ENCODE measurements at regions not wholly inside any gene's neighbourhood (a gene's known extent, or its start where the extent isn't known, plus 50 kb on each side); places are given as distances from the start of the nearest gene placed in this dataset.

DNA sequence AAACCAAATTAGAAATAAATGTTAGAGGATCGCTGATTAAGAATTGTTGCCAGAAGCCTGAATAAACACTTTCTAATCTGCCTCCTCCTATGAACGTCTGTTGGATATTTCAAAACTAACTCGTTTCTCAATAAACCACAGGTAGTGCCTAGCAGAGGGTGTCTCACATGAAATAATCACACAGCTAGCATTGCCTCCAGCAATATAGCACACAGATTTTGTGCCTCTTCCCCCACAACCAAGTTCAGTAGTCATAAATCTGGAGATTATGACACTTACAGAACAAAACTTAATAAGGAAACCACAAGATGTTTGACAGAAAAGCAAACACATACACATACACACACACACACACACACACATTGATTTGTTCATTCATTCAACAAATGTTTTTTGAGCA is 173.2 kb upstream of the CDH10 start:
- intact Hi-C loops (cut with micrococcal nuclease) = no loop called here
- H3K9me3 ChIP-seq (ENCODE audit: low read length) = no peaks in the 10 kb centered on the region
- ATAC-seq = no peak
- no peaks in the 10 kb centered on the region for H3K79me2 ChIP-seq (ENCODE audit: low read length)
- H3K36me3 ChIP-seq (ENCODE audit: low read depth, low read length) = no peaks in the 10 kb centered on the region
- no peak overlapping the region for H3K4me3 ChIP-seq (ENCODE audit: low read length)
- no peak overlapping the region for H2AFZ ChIP-seq (ENCODE audit: low read length)
- no TSS peak for BruUV-seq (replicated peaks)
- CTCF ChIA-PET = no interaction called here
- peak; percentile 7 for DNase-seq
- H3F3A ChIP-seq (ENCODE audit: low read length, unreplicated experiment) = no peaks in the 10 kb centered on the region
- no peaks in the 10 kb centered on the region for H4K20me1 ChIP-seq (ENCODE audit: low read length)
- no peak overlapping the region for H3K27ac ChIP-seq (ENCODE audit: low read length)
- TF ChIP-seq EZH2phosphoT487 (IDR thresholded peaks at IDR 0.05; ENCODE audit: borderline replicate concordance, low read length) (no peak), EZH2 (IDR thresholded peaks at IDR 0.05; ENCODE audit: low read length, unreplicated experiment) (no peak)
- TF ChIP-seq, protein P1, sequence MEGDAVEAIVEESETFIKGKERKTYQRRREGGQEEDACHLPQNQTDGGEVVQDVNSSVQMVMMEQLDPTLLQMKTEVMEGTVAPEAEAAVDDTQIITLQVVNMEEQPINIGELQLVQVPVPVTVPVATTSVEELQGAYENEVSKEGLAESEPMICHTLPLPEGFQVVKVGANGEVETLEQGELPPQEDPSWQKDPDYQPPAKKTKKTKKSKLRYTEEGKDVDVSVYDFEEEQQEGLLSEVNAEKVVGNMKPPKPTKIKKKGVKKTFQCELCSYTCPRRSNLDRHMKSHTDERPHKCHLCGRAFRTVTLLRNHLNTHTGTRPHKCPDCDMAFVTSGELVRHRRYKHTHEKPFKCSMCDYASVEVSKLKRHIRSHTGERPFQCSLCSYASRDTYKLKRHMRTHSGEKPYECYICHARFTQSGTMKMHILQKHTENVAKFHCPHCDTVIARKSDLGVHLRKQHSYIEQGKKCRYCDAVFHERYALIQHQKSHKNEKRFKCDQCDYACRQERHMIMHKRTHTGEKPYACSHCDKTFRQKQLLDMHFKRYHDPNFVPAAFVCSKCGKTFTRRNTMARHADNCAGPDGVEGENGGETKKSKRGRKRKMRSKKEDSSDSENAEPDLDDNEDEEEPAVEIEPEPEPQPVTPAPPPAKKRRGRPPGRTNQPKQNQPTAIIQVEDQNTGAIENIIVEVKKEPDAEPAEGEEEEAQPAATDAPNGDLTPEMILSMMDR (conservative IDR thresholded peaks at IDR 0.05; ENCODE audit: low read depth, low read length) = no peak
- no peak overlapping the region for H3K4me2 ChIP-seq (ENCODE audit: low read length)
- POLR2A ChIA-PET (ENCODE audit: unreplicated experiment) = no interaction called here
- H3K27me3 ChIP-seq (ENCODE audit: low read length) = no peaks in the 10 kb centered on the region
- no peaks in the 10 kb centered on the region for H3K4me1 ChIP-seq (ENCODE audit: insufficient read depth, low read length)
- H3K9me2 ChIP-seq (replicated peaks; ENCODE audit: low read length) = no peaks in the 10 kb centered on the region
- H3K9ac ChIP-seq (ENCODE audit: low read length) = no peak overlapping the region

DNA sequence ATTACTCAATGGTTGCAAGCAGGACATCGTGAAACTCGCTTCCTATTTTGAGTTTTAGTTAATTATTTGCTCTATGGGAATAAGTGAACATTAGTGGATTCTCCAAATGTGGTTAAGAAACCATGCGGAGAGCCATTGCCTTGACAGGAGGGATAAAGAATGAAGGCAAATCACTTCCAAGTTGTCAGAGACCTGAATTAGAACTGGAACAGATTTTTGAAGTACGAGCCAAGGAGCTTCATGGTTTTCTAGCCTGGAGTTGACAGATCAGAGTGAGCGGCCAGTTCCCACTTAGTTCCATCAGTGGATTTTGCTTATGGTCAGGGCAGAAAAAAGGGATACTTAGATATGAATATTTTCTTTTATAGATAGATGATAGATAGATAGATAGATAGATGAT is 171.4 kb upstream of the CDH10 start:
- POLR2A ChIA-PET (ENCODE audit: unreplicated experiment) = no interaction called here
- no peak overlapping the region for H2AFZ ChIP-seq (ENCODE audit: low read length)

DNA sequence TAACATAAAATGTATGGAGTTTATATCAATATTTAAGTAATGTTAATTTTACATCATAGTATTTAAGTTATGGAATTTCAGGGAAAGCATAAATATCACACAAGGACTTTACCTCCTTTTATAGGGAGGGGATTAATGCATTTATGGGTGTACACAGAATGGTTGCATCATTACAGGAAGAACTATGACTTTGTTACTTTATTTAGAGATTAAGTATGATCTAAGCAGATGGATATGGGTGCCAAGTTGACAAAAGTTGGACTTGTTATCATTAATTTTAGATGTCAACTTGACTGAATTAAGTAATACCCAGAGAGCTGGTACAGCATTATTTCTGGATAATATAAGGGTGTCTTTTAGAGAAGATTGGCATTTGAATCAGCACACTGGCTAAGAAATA is 160.5 kb upstream of the CDH10 start:
- no peaks in the 10 kb centered on the region for H4K20me1 ChIP-seq (ENCODE audit: low read length)
- H3K9me2 ChIP-seq (replicated peaks; ENCODE audit: low read length) = no peaks in the 10 kb centered on the region
- H3K27ac ChIP-seq (ENCODE audit: low read length) = no peak overlapping the region
- H3K4me1 ChIP-seq (ENCODE audit: insufficient read depth, low read length) = peaks cover 13% of the 10 kb centered on the region
- H3K36me3 ChIP-seq (ENCODE audit: low read depth, low read length) = no peaks in the 10 kb centered on the region
- ChIA-PET POLR2A (ENCODE audit: unreplicated experiment) (no interaction called here), CTCF (no interaction called here)
- peak; percentile 12 for DNase-seq
- no peak overlapping the region for H3K4me2 ChIP-seq (ENCODE audit: low read length)
- no peaks in the 10 kb centered on the region for H3K27me3 ChIP-seq (ENCODE audit: low read length)
- no TSS peak for BruUV-seq (replicated peaks)
- H3K4me3 ChIP-seq (ENCODE audit: low read length) = no peak overlapping the region
- H3K79me2 ChIP-seq (ENCODE audit: low read length) = no peaks in the 10 kb centered on the region
- TF ChIP-seq EZH2 (IDR thresholded peaks at IDR 0.05; ENCODE audit: low read length, unreplicated experiment) (no peak), EZH2phosphoT487 (IDR thresholded peaks at IDR 0.05; ENCODE audit: borderline replicate concordance, low read length) (no peak)
- TF ChIP-seq, protein P1 (conservative IDR thresholded peaks at IDR 0.05; ENCODE audit: low read depth, low read length) = no peak
- no peak for ATAC-seq
- intact Hi-C loops (cut with micrococcal nuclease) = no loop called here
- no peaks in the 10 kb centered on the region for H3K9me3 ChIP-seq (ENCODE audit: low read length)
- no peak overlapping the region for H3K9ac ChIP-seq (ENCODE audit: low read length)
- H3F3A ChIP-seq (ENCODE audit: low read length, unreplicated experiment) = no peaks in the 10 kb centered on the region
- no peak overlapping the region for H2AFZ ChIP-seq (ENCODE audit: low read length)

More for the DNA sequence above, 171.4 kb upstream of the CDH10 start:
- no peaks in the 10 kb centered on the region for H3K36me3 ChIP-seq (ENCODE audit: low read depth, low read length)
- no peak overlapping the region for H3K9ac ChIP-seq (ENCODE audit: low read length)
- H3F3A ChIP-seq (ENCODE audit: low read length, unreplicated experiment) = no peaks in the 10 kb centered on the region
- TF ChIP-seq, protein P1 (conservative IDR thresholded peaks at IDR 0.05; ENCODE audit: low read depth, low read length) = no peak
- TF ChIP-seq EZH2 (IDR thresholded peaks at IDR 0.05; ENCODE audit: low read length, unreplicated experiment) (no peak), EZH2phosphoT487 (IDR thresholded peaks at IDR 0.05; ENCODE audit: borderline replicate concordance, low read length) (no peak)
- intact Hi-C loops (cut with micrococcal nuclease) = no loop called here
- no peak overlapping the region for H3K27ac ChIP-seq (ENCODE audit: low read length)
- H3K9me3 ChIP-seq (ENCODE audit: low read length) = no peaks in the 10 kb centered on the region
- H3K9me2 ChIP-seq (replicated peaks; ENCODE audit: low read length) = no peaks in the 10 kb centered on the region
- no peak overlapping the region for H3K4me2 ChIP-seq (ENCODE audit: low read length)
- no peak overlapping the region for H3K4me3 ChIP-seq (ENCODE audit: low read length)
- ATAC-seq = no peak
- H3K4me1 ChIP-seq (ENCODE audit: insufficient read depth, low read length) = no peaks in the 10 kb centered on the region
- no peaks in the 10 kb centered on the region for H3K79me2 ChIP-seq (ENCODE audit: low read length)
- CTCF ChIA-PET = no interaction called here
- DNase-seq = no peak
- H4K20me1 ChIP-seq (ENCODE audit: low read length) = no peaks in the 10 kb centered on the region
- H3K27me3 ChIP-seq (ENCODE audit: low read length) = no peaks in the 10 kb centered on the region
- BruUV-seq (replicated peaks) = no TSS peak
